Body of pancreas (tissue), 4 donors: ENCODE measurements at regions not wholly inside any gene's neighbourhood (a gene's known extent, or its start where the extent isn't known, plus 50 kb on each side); places are given as distances from the start of the nearest gene placed in this dataset.

Source experiments
- ATAC-seq: fragments of 150-250 bp; one replicate; pipeline ENCODE4 v1.9.1; 2016
- DNase-seq, 4 donors: peaks; one replicate each; pipeline ENCODE4 v3.0.0-alpha.2; 2019
- H3K27ac ChIP-seq, 4 donors: fragments of 200-600 bp; sonication (generic); 1 replicate in 3 of 4; 2 replicates in 1 of 4; pipeline versions ENCODE4 v1.5.1 to v1.6.1; 2016 to 2019; ENCODE audit warnings: mild to moderate bottlenecking in 1 of 4, mixed read lengths in 1 of 4, moderate library complexity in 1 of 4
- H3K27me3 ChIP-seq, 2 donors: fragments of 200-600 bp; sonication (generic); one replicate each; pipeline ENCODE4 v1.6.0; 2016; ENCODE audit warnings: mild to moderate bottlenecking in 1 of 2
- H3K36me3 ChIP-seq, 2 donors: fragments of 200-600 bp; sonication (generic); replicated peaks in 1 of 2; 2 replicates each; pipeline ENCODE4 v1.5.1; 2016; ENCODE audit warnings: low read depth in 2 of 2; ENCODE audit not compliant: insufficient read depth in 1 of 2
- H3K4me1 ChIP-seq: fragments of 200-600 bp; sonication (generic); one replicate; pipeline ENCODE4 v1.6.0; 2016
- H3K4me3 ChIP-seq, 2 donors: fragments of 200-600 bp; sonication (generic); 1 replicate in 1 of 2; 2 replicates in 1 of 2; pipeline ENCODE4 v1.5.1; 2016 to 2019
- H3K9me3 ChIP-seq, 3 donors: fragments of 200-600 bp; sonication (generic); 1 replicate in 2 of 3; 2 replicates in 1 of 3; pipeline ENCODE4 v1.5.1; 2016
- POLR2A ChIP-seq, 3 donors: fragments of 450-650 bp; IDR thresholded peaks; one replicate each; pipeline ENCODE4 v1.6.1; 2016; ENCODE audit warnings: antibody characterized with exemption in 3 of 3, mild to moderate bottlenecking in 2 of 3
- WGBS, 2 donors: methylation state at CpG; one replicate each; pipeline ENCODE4 v1.1.5; 2017; 5-methylcytosine and 5-hydroxymethylcytosine counted together
- intact Hi-C: fragments of 100-400 bp; cut with DNase I; formaldehyde crosslinking; loops from one replicate; pipeline ENCODE4 v1.15.1; 2023
- TF ChIP-seq, protein P1 (sequence below), 7 experiments: fragments of 450-650 bp in 4 of 7; fragments of 200-600 bp in 3 of 7; sonication (generic) in 3 of 7; IDR thresholded peaks; one replicate each; pipeline ENCODE4 v1.5.1; 2016 to 2019; ENCODE audit warnings: antibody characterized with exemption in 7 of 7

- H3K9me3 ChIP-seq: no peaks in the 10 kb centered on the region
- ATAC-seq (no peak), DNase-seq (no peak)
- WGBS, 2 donors: 31 to 33% methylated on average over 2 of the region's 2 CpGs
- H3K4me3 ChIP-seq: no peak overlapping the region
- no peak overlapping the region for H3K27ac ChIP-seq
- H3K36me3 ChIP-seq: no peaks in the 10 kb centered on the region
- no peaks in the 10 kb centered on the region for H3K27me3 ChIP-seq
- intact Hi-C loops: no loop called here
- TF ChIP-seq POLR2A (IDR thresholded peaks at IDR 0.05): no peak
- TF ChIP-seq, protein P1, sequence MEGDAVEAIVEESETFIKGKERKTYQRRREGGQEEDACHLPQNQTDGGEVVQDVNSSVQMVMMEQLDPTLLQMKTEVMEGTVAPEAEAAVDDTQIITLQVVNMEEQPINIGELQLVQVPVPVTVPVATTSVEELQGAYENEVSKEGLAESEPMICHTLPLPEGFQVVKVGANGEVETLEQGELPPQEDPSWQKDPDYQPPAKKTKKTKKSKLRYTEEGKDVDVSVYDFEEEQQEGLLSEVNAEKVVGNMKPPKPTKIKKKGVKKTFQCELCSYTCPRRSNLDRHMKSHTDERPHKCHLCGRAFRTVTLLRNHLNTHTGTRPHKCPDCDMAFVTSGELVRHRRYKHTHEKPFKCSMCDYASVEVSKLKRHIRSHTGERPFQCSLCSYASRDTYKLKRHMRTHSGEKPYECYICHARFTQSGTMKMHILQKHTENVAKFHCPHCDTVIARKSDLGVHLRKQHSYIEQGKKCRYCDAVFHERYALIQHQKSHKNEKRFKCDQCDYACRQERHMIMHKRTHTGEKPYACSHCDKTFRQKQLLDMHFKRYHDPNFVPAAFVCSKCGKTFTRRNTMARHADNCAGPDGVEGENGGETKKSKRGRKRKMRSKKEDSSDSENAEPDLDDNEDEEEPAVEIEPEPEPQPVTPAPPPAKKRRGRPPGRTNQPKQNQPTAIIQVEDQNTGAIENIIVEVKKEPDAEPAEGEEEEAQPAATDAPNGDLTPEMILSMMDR (IDR thresholded peaks at IDR 0.05): no peak
- no peaks in the 10 kb centered on the region for H3K4me1 ChIP-seq
Measured at GRCh38 chrX:134733591-134733990, 63.4 kb downstream of the PABIR2 start.

DNA sequence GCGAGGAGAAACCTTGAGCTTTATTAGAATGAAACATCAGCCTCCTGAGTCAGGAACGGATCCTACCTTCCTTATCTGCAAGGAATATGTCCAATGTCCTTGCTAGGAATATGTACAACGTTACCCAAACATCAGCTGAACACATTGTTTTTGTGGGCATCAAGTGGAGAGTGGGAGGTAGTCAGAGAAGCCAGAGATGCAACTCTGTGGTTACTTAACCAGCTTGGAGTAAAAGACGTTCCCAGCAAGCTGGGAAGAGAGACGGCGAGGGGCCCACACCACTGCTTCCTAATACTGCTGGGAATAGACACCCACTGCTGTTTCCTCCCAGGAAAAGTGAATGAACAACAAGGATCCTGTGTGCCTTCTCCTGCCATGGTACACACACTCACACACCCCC is 64.3 kb downstream of the PABIR2 start:
- Histone ChIP-seq H3K9me3 (no peaks in the 10 kb centered on the region), H3K27ac (no peak overlapping the region), H3K27me3 (no peaks in the 10 kb centered on the region), H3K36me3 (no peaks in the 10 kb centered on the region), H3K4me1 (no peaks in the 10 kb centered on the region), H3K4me3 (no peak overlapping the region)
- no peak for TF ChIP-seq POLR2A (IDR thresholded peaks at IDR 0.05)
- TF ChIP-seq, protein P1 (IDR thresholded peaks at IDR 0.05): no peak
- no peak for DNase-seq
- 62 to 63% methylated on average over 6 of the region's 6 CpGs for WGBS, 2 donors
- intact Hi-C loops: no loop called here
- no peak for ATAC-seq

DNA sequence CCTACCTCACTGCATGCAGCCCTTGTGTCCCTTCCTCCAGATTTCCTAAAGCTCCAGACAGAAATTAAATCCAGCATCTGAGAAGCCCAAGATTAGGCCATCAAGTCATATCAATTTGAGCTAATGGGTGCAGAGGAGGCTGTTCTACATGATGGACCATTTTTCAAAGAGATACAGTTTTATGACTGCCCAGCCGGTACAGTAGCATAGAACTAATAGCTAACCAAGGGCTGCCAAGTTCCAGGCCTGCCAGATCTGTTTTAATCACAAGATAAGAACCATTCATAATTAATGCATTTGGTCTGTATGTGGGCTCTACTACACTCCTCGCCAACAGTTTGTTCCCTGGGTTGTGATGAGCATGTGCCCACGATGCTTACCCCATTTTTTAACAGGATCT is 64.9 kb downstream of the PABIR2 start:
- ATAC-seq: no peak
- peaks cover 1% of the 10 kb centered on the region for H3K4me1 ChIP-seq
- 38 to 63% methylated on average over 3 of the region's 3 CpGs for WGBS, 2 donors

DNA sequence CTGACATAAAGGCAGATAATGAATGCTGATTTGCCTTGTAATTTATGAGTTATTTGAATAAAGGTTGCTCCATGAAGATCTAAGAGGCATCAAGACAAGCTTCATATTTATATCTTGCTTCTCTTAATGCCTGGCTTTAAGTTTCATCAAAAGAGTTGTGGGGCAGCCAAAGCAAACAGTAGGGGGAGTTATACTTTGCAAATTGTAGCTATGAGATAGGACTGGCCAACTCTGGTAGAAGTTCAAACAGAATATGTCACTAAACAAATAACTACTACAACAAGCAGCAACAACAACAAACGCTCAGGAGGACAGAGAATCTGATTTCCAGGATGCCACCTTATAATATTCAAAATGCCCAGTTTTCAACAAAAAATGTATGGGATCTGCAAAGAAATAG is 69.1 kb upstream of the PLAC1 start:
- Histone ChIP-seq H3K36me3 (no peaks in the 10 kb centered on the region), H3K4me3 (no peak overlapping the region), H3K4me1 (peaks cover 5% of the 10 kb centered on the region), H3K27me3 (no peaks in the 10 kb centered on the region), H3K9me3 (no peaks in the 10 kb centered on the region), H3K27ac (no peak overlapping the region)
- WGBS, 2 donors: 0 to 7% methylated on average over 1 of the region's 1 CpG
- DNase-seq (peak in 1 of 4 donors; percentile 16), ATAC-seq (peak; percentile 73)
- intact Hi-C loops: no loop called here
- TF ChIP-seq, protein P1 (IDR thresholded peaks at IDR 0.05): peak in 4 of 7 experiments; percentile 18 to 29 (median 26)
- TF ChIP-seq POLR2A (IDR thresholded peaks at IDR 0.05): no peak

More for the DNA sequence above, 64.9 kb downstream of the PABIR2 start:
- TF ChIP-seq, protein P1 (IDR thresholded peaks at IDR 0.05): no peak
- TF ChIP-seq POLR2A (IDR thresholded peaks at IDR 0.05): no peak
- Histone ChIP-seq H3K9me3 (no peaks in the 10 kb centered on the region), H3K27ac (no peak overlapping the region), H3K27me3 (no peaks in the 10 kb centered on the region), H3K36me3 (no peaks in the 10 kb centered on the region), H3K4me3 (no peak overlapping the region)
- DNase-seq: no peak
- intact Hi-C loops: no loop called here

DNA sequence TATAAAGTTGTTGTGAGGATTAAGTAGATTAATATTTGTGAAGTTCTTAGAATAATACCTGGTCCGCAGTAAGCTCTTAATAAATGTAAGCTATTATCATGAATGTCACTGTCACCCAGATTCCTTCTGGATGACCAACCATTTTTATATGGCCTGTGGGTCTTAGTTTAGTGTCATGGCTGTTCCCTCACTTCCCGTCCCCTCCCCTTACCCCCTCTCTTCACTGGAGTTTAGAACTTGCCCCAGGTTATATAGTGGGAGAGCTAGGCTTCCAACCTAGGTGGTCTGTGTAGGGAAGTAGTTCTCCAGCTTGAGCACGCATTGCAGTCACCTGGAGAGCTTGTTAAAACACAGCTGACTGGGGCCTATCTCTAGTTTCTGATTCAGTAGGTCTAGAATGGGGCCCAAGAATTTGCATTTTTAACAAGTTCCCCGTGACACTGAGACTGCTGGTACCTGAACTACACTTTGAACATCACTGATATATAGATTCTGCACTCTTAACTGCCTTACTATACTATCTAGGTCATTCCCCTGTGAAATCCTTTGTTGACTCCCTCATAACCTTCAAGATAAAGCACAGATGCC is 66.9 kb upstream of the PLAC1 start:
- DNase-seq (no peak), ATAC-seq (no peak)
- Histone ChIP-seq H3K4me3 (no peak overlapping the region), H3K36me3 (no peaks in the 10 kb centered on the region), H3K4me1 (peaks cover 5% of the 10 kb centered on the region), H3K27ac (no peak overlapping the region), H3K9me3 (no peaks in the 10 kb centered on the region), H3K27me3 (no peaks in the 10 kb centered on the region)
- 91 to 93% methylated on average over 4 of the region's 4 CpGs for WGBS, 2 donors
- TF ChIP-seq POLR2A (IDR thresholded peaks at IDR 0.05): no peak
- TF ChIP-seq, protein P1 (IDR thresholded peaks at IDR 0.05): no peak
- intact Hi-C loops: no loop called here
